ENCODE measurements at regions not wholly inside any gene's neighbourhood (a gene's known extent, or its start where the extent isn't known, plus 50 kb on each side); places are given as distances from the start of the nearest gene placed in this dataset.
"Not testable (repeated sequence)": the region's sequence is repeated elsewhere in the genome, so short reads cannot be mapped to it uniquely, and the experiment has no call there.

GRCh38 chr18:66066191-66066590 lies 315.4 kb downstream of the CDH7 start:
- H3K9me3 ChIP-seq (ENCODE audit: control insufficient read depth in 3 of 3, low read length in 3 of 3): no peaks in the 10 kb centered on the region
- no peaks in the 10 kb centered on the region for H3K27me3 ChIP-seq (ENCODE audit: control insufficient read depth in 3 of 3, insufficient read depth in 3 of 3, low read length in 3 of 3)
- H3K4me1 ChIP-seq (ENCODE audit: control insufficient read depth in 3 of 3, insufficient read depth in 3 of 3, low read length in 3 of 3): no peaks in the 10 kb centered on the region
- no peak overlapping the region for H3K9ac ChIP-seq (ENCODE audit: low read depth in 1 of 3, low read length in 3 of 3)
- H3K4me3 ChIP-seq (ENCODE audit: low read length in 3 of 3): no peak overlapping the region
- no peak overlapping the region for H3K27ac ChIP-seq (ENCODE audit: low read depth, low read length)
- no peaks in the 10 kb centered on the region for H3K36me3 ChIP-seq (ENCODE audit: control insufficient read depth in 3 of 3, insufficient read depth in 3 of 3, low read length in 3 of 3)

GRCh38 chr18:66048406-66048805 lies 297.6 kb downstream of the CDH7 start:
- Histone ChIP-seq H3K27me3 (ENCODE audit: control insufficient read depth in 3 of 3, insufficient read depth in 3 of 3, low read length in 3 of 3) (no peaks in the 10 kb centered on the region), H3K9me3 (ENCODE audit: control insufficient read depth in 3 of 3, low read length in 3 of 3) (no peaks in the 10 kb centered on the region), H3K9ac (ENCODE audit: low read depth in 1 of 3, low read length in 3 of 3) (no peak overlapping the region), H3K4me1 (ENCODE audit: control insufficient read depth in 3 of 3, insufficient read depth in 3 of 3, low read length in 3 of 3) (no peaks in the 10 kb centered on the region), H3K36me3 (ENCODE audit: control insufficient read depth in 3 of 3, insufficient read depth in 3 of 3, low read length in 3 of 3) (no peaks in the 10 kb centered on the region), H3K4me3 (ENCODE audit: low read length in 3 of 3) (no peak overlapping the region), H3K27ac (ENCODE audit: low read depth, low read length) (no peak overlapping the region)

- H3K4me1 ChIP-seq (ENCODE audit: control insufficient read depth in 3 of 3, insufficient read depth in 3 of 3, low read length in 3 of 3): no peaks in the 10 kb centered on the region
- no peaks in the 10 kb centered on the region for H3K36me3 ChIP-seq (ENCODE audit: control insufficient read depth in 3 of 3, insufficient read depth in 3 of 3, low read length in 3 of 3)
- no peak overlapping the region for H3K9ac ChIP-seq (ENCODE audit: low read depth in 1 of 3, low read length in 3 of 3)
- no peaks in the 10 kb centered on the region for H3K9me3 ChIP-seq (ENCODE audit: control insufficient read depth in 3 of 3, low read length in 3 of 3)
- no peak overlapping the region for H3K4me3 ChIP-seq (ENCODE audit: low read length in 3 of 3)
- no peaks in the 10 kb centered on the region for H3K27me3 ChIP-seq (ENCODE audit: control insufficient read depth in 3 of 3, insufficient read depth in 3 of 3, low read length in 3 of 3)
- H3K27ac ChIP-seq (ENCODE audit: low read depth, low read length): no peak overlapping the region
Measured at GRCh38 chr18:66046032-66046602, 295.3 kb downstream of the CDH7 start.

- no peaks in the 10 kb centered on the region for H3K36me3 ChIP-seq (ENCODE audit: control insufficient read depth in 3 of 3, insufficient read depth in 3 of 3, low read length in 3 of 3)
- H3K9ac ChIP-seq (ENCODE audit: low read depth in 1 of 3, low read length in 3 of 3): no peak overlapping the region
- no peak overlapping the region for H3K27ac ChIP-seq (ENCODE audit: low read depth, low read length)
- H3K27me3 ChIP-seq (ENCODE audit: control insufficient read depth in 3 of 3, insufficient read depth in 3 of 3, low read length in 3 of 3): no peaks in the 10 kb centered on the region
- H3K4me1 ChIP-seq (ENCODE audit: control insufficient read depth in 3 of 3, insufficient read depth in 3 of 3, low read length in 3 of 3): no peaks in the 10 kb centered on the region
- no peaks in the 10 kb centered on the region for H3K9me3 ChIP-seq (ENCODE audit: control insufficient read depth in 3 of 3, low read length in 3 of 3)
- no peak overlapping the region for H3K4me3 ChIP-seq (ENCODE audit: low read length in 3 of 3)
Measured at GRCh38 chr18:66043009-66043408, 292.2 kb downstream of the CDH7 start.

- H3K4me3 ChIP-seq (ENCODE audit: low read length in 3 of 3): no peak overlapping the region
- no peaks in the 10 kb centered on the region for H3K27me3 ChIP-seq (ENCODE audit: control insufficient read depth in 3 of 3, insufficient read depth in 3 of 3, low read length in 3 of 3)
- H3K9ac ChIP-seq (ENCODE audit: low read depth in 1 of 3, low read length in 3 of 3): no peak overlapping the region
- H3K9me3 ChIP-seq (ENCODE audit: control insufficient read depth in 3 of 3, low read length in 3 of 3): no peaks in the 10 kb centered on the region
- H3K4me1 ChIP-seq (ENCODE audit: control insufficient read depth in 3 of 3, insufficient read depth in 3 of 3, low read length in 3 of 3): no peaks in the 10 kb centered on the region
- H3K36me3 ChIP-seq (ENCODE audit: control insufficient read depth in 3 of 3, insufficient read depth in 3 of 3, low read length in 3 of 3): no peaks in the 10 kb centered on the region
- no peak overlapping the region for H3K27ac ChIP-seq (ENCODE audit: low read depth, low read length)
Measured at GRCh38 chr18:66013969-66014368, 263.2 kb downstream of the CDH7 start.

- H3K27me3 ChIP-seq (ENCODE audit: control insufficient read depth in 3 of 3, insufficient read depth in 3 of 3, low read length in 3 of 3): no peaks in the 10 kb centered on the region
- H3K9me3 ChIP-seq (ENCODE audit: control insufficient read depth in 3 of 3, low read length in 3 of 3): no peaks in the 10 kb centered on the region
- H3K4me1 ChIP-seq (ENCODE audit: control insufficient read depth in 3 of 3, insufficient read depth in 3 of 3, low read length in 3 of 3): no peaks in the 10 kb centered on the region
- H3K27ac ChIP-seq (ENCODE audit: low read depth, low read length): no peak overlapping the region
- H3K4me3 ChIP-seq (ENCODE audit: low read length in 3 of 3): no peak overlapping the region
- no peaks in the 10 kb centered on the region for H3K36me3 ChIP-seq (ENCODE audit: control insufficient read depth in 3 of 3, insufficient read depth in 3 of 3, low read length in 3 of 3)
- no peak overlapping the region for H3K9ac ChIP-seq (ENCODE audit: low read depth in 1 of 3, low read length in 3 of 3)
Measured at GRCh38 chr18:66011916-66012315, 261.1 kb downstream of the CDH7 start.

GRCh38 chr18:66005831-66006588 lies 255.2 kb downstream of the CDH7 start:
- no peaks in the 10 kb centered on the region for H3K4me1 ChIP-seq (ENCODE audit: control insufficient read depth in 3 of 3, insufficient read depth in 3 of 3, low read length in 3 of 3)
- no peaks in the 10 kb centered on the region for H3K9me3 ChIP-seq (ENCODE audit: control insufficient read depth in 3 of 3, low read length in 3 of 3)
- no peaks in the 10 kb centered on the region for H3K27me3 ChIP-seq (ENCODE audit: control insufficient read depth in 3 of 3, insufficient read depth in 3 of 3, low read length in 3 of 3)
- no peak overlapping the region for H3K27ac ChIP-seq (ENCODE audit: low read depth, low read length)
- H3K36me3 ChIP-seq (ENCODE audit: control insufficient read depth in 3 of 3, insufficient read depth in 3 of 3, low read length in 3 of 3): no peaks in the 10 kb centered on the region
- no peak overlapping the region for H3K9ac ChIP-seq (ENCODE audit: low read depth in 1 of 3, low read length in 3 of 3)
- no peak overlapping the region for H3K4me3 ChIP-seq (ENCODE audit: low read length in 3 of 3)

- not testable (repeated sequence) for H3K27me3 ChIP-seq (ENCODE audit: control insufficient read depth in 3 of 3, insufficient read depth in 3 of 3, low read length in 3 of 3); H3K36me3 ChIP-seq (ENCODE audit: control insufficient read depth in 3 of 3, insufficient read depth in 3 of 3, low read length in 3 of 3); H3K27ac ChIP-seq (ENCODE audit: low read depth, low read length); H3K4me3 ChIP-seq (ENCODE audit: low read length in 3 of 3); H3K9ac ChIP-seq (ENCODE audit: low read depth in 1 of 3, low read length in 3 of 3); H3K9me3 ChIP-seq (ENCODE audit: control insufficient read depth in 3 of 3, low read length in 3 of 3); H3K4me1 ChIP-seq (ENCODE audit: control insufficient read depth in 3 of 3, insufficient read depth in 3 of 3, low read length in 3 of 3)
Measured at GRCh38 chr18:65998971-65999700, 248.3 kb downstream of the CDH7 start.

- no peak overlapping the region for H3K9ac ChIP-seq (ENCODE audit: low read depth in 1 of 3, low read length in 3 of 3)
- H3K27ac ChIP-seq (ENCODE audit: low read depth, low read length): no peak overlapping the region
- no peaks in the 10 kb centered on the region for H3K9me3 ChIP-seq (ENCODE audit: control insufficient read depth in 3 of 3, low read length in 3 of 3)
- H3K27me3 ChIP-seq (ENCODE audit: control insufficient read depth in 3 of 3, insufficient read depth in 3 of 3, low read length in 3 of 3): no peaks in the 10 kb centered on the region
- H3K36me3 ChIP-seq (ENCODE audit: control insufficient read depth in 3 of 3, insufficient read depth in 3 of 3, low read length in 3 of 3): no peaks in the 10 kb centered on the region
- H3K4me1 ChIP-seq (ENCODE audit: control insufficient read depth in 3 of 3, insufficient read depth in 3 of 3, low read length in 3 of 3): no peaks in the 10 kb centered on the region
- no peak overlapping the region for H3K4me3 ChIP-seq (ENCODE audit: low read length in 3 of 3)
Measured at GRCh38 chr18:65995206-65995605, 244.4 kb downstream of the CDH7 start.

GRCh38 chr18:65994302-65994701 lies 243.5 kb downstream of the CDH7 start:
- H3K27me3 ChIP-seq (ENCODE audit: control insufficient read depth in 3 of 3, insufficient read depth in 3 of 3, low read length in 3 of 3): no peaks in the 10 kb centered on the region
- H3K4me1 ChIP-seq (ENCODE audit: control insufficient read depth in 3 of 3, insufficient read depth in 3 of 3, low read length in 3 of 3): no peaks in the 10 kb centered on the region
- no peaks in the 10 kb centered on the region for H3K9me3 ChIP-seq (ENCODE audit: control insufficient read depth in 3 of 3, low read length in 3 of 3)
- H3K36me3 ChIP-seq (ENCODE audit: control insufficient read depth in 3 of 3, insufficient read depth in 3 of 3, low read length in 3 of 3): no peaks in the 10 kb centered on the region
- H3K9ac ChIP-seq (ENCODE audit: low read depth in 1 of 3, low read length in 3 of 3): no peak overlapping the region
- no peak overlapping the region for H3K4me3 ChIP-seq (ENCODE audit: low read length in 3 of 3)
- no peak overlapping the region for H3K27ac ChIP-seq (ENCODE audit: low read depth, low read length)
